Keratinocyte (primary cell): ENCODE measurements at regions not wholly inside any gene's neighbourhood (a gene's known extent, or its start where the extent isn't known, plus 50 kb on each side); places are given as distances from the start of the nearest gene placed in this dataset.

Experiments used
- DNase-seq: peaks from one replicate; pipeline ENCODE4 v3.0.0-alpha.2; 2011; ENCODE audit warnings: low read depth, missing footprints, low spot score
- FAIRE-seq: peaks from 2 replicates; lab custom pipeline; 2011; peaks lifted over from hg19 to GRCh38; lab: Jason Lieb, UNC
- H2AFZ ChIP-seq: 2 replicates; pipeline ENCODE4 v1.6.0; 2012; ENCODE audit warnings: low read length, control low read depth, inconsistent platforms; ENCODE audit not compliant: control insufficient read depth
- H3K27ac ChIP-seq: 2 replicates; pipeline ENCODE4 v1.5.1; 2011; ENCODE audit warnings: low read length; ENCODE audit not compliant: control insufficient read depth, insufficient read depth
- H3K27me3 ChIP-seq: 3 replicates; pipeline ENCODE4 v1.6.0; 2011; ENCODE audit warnings: low read length; ENCODE audit not compliant: control insufficient read depth, insufficient read depth; ENCODE audit errors: extremely low read depth
- H3K36me3 ChIP-seq, 2 experiments: 2 replicates in 1 of 2; 3 replicates in 1 of 2; pipeline ENCODE4 v1.5.1; 2011; ENCODE audit warnings: low read length in 2 of 2, mild to moderate bottlenecking in 1 of 2; ENCODE audit not compliant: control insufficient read depth in 2 of 2, insufficient read depth in 2 of 2; ENCODE audit errors: extremely low read depth in 1 of 2
- H3K4me1 ChIP-seq: 3 replicates; pipeline ENCODE4 v1.5.1; 2011; ENCODE audit warnings: low read length; ENCODE audit not compliant: control insufficient read depth, insufficient read depth; ENCODE audit errors: extremely low read depth
- H3K4me2 ChIP-seq: 3 replicates; pipeline ENCODE4 v1.6.0; 2011; ENCODE audit warnings: low read depth, low read length; ENCODE audit not compliant: control insufficient read depth, insufficient read depth; ENCODE audit errors: extremely low read depth
- H3K4me3 ChIP-seq, 3 experiments: fragments of 200-600 bp in 1 of 3; sonication (generic) in 1 of 3; 2 replicates in 2 of 3; 3 replicates in 1 of 3; pipeline ENCODE4 v1.5.1; 2011 to 2016; ENCODE audit warnings: low read length in 3 of 3, mild to moderate bottlenecking in 3 of 3, control low read depth in 2 of 3, inconsistent platforms in 1 of 3, low read depth in 1 of 3, mixed read lengths in 1 of 3, mixed run types in 1 of 3, moderate library complexity in 1 of 3; ENCODE audit not compliant: control insufficient read depth in 2 of 3, insufficient read depth in 2 of 3; ENCODE audit errors: extremely low read depth in 1 of 3
- H3K79me2 ChIP-seq: 2 replicates; pipeline ENCODE4 v1.6.0; 2012; ENCODE audit warnings: low read length; ENCODE audit not compliant: control insufficient read depth, insufficient read depth
- H3K9ac ChIP-seq: 3 replicates; pipeline ENCODE4 v1.6.0; 2011; ENCODE audit warnings: low read length; ENCODE audit not compliant: control insufficient read depth, insufficient read depth; ENCODE audit errors: extremely low read depth
- H3K9me1 ChIP-seq: 3 replicates; pipeline ENCODE4 v1.6.0; 2011; ENCODE audit warnings: low read length; ENCODE audit not compliant: control insufficient read depth, insufficient read depth; ENCODE audit errors: extremely low read depth
- H3K9me3 ChIP-seq: 2 replicates; pipeline ENCODE4 v1.5.1; 2012; ENCODE audit warnings: low read depth, low read length; ENCODE audit not compliant: control insufficient read depth
- H4K20me1 ChIP-seq: 3 replicates; pipeline ENCODE4 v1.6.0; 2011; ENCODE audit warnings: low read length; ENCODE audit not compliant: control insufficient read depth, insufficient read depth; ENCODE audit errors: extremely low read depth
- CTCF ChIP-seq, 3 experiments: IDR thresholded peaks in 1 of 3; conservative IDR thresholded peaks in 1 of 3; optimal IDR thresholded peaks in 1 of 3; 2 replicates in 2 of 3; 3 replicates in 1 of 3; pipeline versions ENCODE3 to v1.5.1; 2011; ENCODE audit warnings: low read length in 3 of 3, mild to moderate bottlenecking in 3 of 3, moderate library complexity in 2 of 3, control low read depth in 1 of 3, inconsistent platforms in 1 of 3; ENCODE audit not compliant: insufficient read depth in 2 of 3; ENCODE audit errors: extremely low read depth in 1 of 3
- EZH2 ChIP-seq: IDR thresholded peaks from one replicate; pipeline ENCODE4 v1.6.1; 2012; ENCODE audit warnings: inconsistent platforms, mild to moderate bottlenecking, low read length, moderate library complexity
- dilution Hi-C: fragments of 300-500 bp; cut with MboI; formaldehyde crosslinking; loops from one replicate; pipeline ENCODE4 v1.7.0; 2020; ENCODE audit warnings: low sequenced_read_pairs; ENCODE audit not compliant: extremely low pct_ligation_motif_present

GRCh38 chr2:118403658-118404451 is 315.6 kb downstream of the INSIG2 start:
- Histone ChIP-seq H3K36me3 (no peaks in the 10 kb centered on the region), H3K9ac (no peak overlapping the region), H3K4me3 (no peak overlapping the region), H3K27ac (no peak overlapping the region), H3K79me2 (no peaks in the 10 kb centered on the region), H3K4me2 (no peak overlapping the region), H3K9me3 (no peaks in the 10 kb centered on the region), H2AFZ (no peak overlapping the region), H3K9me1 (no peaks in the 10 kb centered on the region), H3K4me1 (peaks cover 6% of the 10 kb centered on the region), H3K27me3 (no peaks in the 10 kb centered on the region), H4K20me1 (no peaks in the 10 kb centered on the region)
- no peak for TF ChIP-seq EZH2
- no peak for TF ChIP-seq CTCF (optimal IDR thresholded peaks at IDR 0.05 in 1 of 3, IDR thresholded peaks at IDR 0.05 in 1 of 3, conservative IDR thresholded peaks at IDR 0.05 in 1 of 3; ENCODE audit: extremely low read depth in 1 of 3, insufficient read depth in 2 of 3, low read length in 3 of 3)
- dilution Hi-C loops = no loop called here
- DNase-seq (no peak), FAIRE-seq (no peak)

DNA sequence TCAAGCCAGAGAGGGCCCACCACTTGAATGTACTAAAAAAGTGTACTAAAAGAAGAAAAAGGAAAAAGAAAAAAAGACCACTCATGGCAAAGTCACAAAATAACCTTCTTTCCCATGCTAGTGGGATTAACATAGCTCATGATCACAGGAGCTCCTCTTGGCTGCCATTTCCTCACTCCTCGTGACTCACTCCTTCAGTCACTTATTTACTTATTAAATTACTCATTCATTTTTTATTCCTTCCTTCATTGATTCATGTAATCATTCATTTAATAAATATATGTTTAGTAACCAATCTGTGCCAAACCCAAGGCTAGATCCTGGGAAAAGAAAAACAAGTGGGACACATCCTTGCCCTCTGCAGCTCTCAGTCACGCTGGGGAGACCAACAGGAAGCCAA is 300.5 kb downstream of the INSIG2 start:
- Histone ChIP-seq H3K9me3 (no peaks in the 10 kb centered on the region), H4K20me1 (no peaks in the 10 kb centered on the region), H3K36me3 (no peaks in the 10 kb centered on the region), H3K9ac (no peak overlapping the region), H3K79me2 (no peaks in the 10 kb centered on the region), H3K9me1 (no peaks in the 10 kb centered on the region), H2AFZ (no peak overlapping the region), H3K27ac (no peak overlapping the region), H3K27me3 (no peaks in the 10 kb centered on the region), H3K4me1 (peaks cover 27% of the 10 kb centered on the region), H3K4me2 (no peak overlapping the region), H3K4me3 (no peak overlapping the region)
- no peak for TF ChIP-seq EZH2
- no peak for TF ChIP-seq CTCF (optimal IDR thresholded peaks at IDR 0.05 in 1 of 3, IDR thresholded peaks at IDR 0.05 in 1 of 3, conservative IDR thresholded peaks at IDR 0.05 in 1 of 3; ENCODE audit: extremely low read depth in 1 of 3, insufficient read depth in 2 of 3, low read length in 3 of 3)
- FAIRE-seq (no peak), DNase-seq (no peak)
- dilution Hi-C loops = no loop called here
